ENCODE measurements at regions not wholly inside any gene's neighbourhood (a gene's known extent, or its start where the extent isn't known, plus 50 kb on each side); places are given as distances from the start of the nearest gene placed in this dataset.

DNA sequence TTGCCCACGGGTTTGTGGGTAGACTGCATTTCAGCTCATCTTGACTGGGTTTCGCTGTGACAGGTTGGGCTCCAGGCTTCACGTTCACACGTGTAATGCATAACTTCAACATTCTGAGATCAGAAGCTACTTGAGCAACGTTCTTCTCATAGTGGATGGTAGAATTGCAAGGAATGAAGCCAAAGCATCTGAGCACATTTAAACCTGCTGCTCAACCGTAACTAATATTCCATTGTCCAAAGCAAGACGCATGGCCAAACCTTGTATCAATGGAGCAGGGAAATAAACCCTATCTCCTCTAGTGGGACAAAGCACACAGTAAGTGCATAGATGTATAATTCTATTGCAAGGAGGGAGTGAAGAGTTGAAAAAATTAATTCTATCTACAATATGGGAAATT lies 86.5 kb upstream of the PTCHD1 start:
- TF ChIP-seq, protein P1, sequence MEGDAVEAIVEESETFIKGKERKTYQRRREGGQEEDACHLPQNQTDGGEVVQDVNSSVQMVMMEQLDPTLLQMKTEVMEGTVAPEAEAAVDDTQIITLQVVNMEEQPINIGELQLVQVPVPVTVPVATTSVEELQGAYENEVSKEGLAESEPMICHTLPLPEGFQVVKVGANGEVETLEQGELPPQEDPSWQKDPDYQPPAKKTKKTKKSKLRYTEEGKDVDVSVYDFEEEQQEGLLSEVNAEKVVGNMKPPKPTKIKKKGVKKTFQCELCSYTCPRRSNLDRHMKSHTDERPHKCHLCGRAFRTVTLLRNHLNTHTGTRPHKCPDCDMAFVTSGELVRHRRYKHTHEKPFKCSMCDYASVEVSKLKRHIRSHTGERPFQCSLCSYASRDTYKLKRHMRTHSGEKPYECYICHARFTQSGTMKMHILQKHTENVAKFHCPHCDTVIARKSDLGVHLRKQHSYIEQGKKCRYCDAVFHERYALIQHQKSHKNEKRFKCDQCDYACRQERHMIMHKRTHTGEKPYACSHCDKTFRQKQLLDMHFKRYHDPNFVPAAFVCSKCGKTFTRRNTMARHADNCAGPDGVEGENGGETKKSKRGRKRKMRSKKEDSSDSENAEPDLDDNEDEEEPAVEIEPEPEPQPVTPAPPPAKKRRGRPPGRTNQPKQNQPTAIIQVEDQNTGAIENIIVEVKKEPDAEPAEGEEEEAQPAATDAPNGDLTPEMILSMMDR (IDR thresholded peaks at IDR 0.05; ENCODE audit: low read depth, low read length): no peak
- no peak for TF ChIP-seq POLR2A (IDR thresholded peaks at IDR 0.05; ENCODE audit: extremely low read depth, insufficient read length)
